ENCODE measurements at regions not wholly inside any gene's neighbourhood (a gene's known extent, or its start where the extent isn't known, plus 50 kb on each side); places are given as distances from the start of the nearest gene placed in this dataset.

GRCh38 chr21:22627911-22628310, 1629.7 kb downstream of the NCAM2 start:
- Mint-ChIP-seq H3K36me3 (ENCODE audit: low read depth) (no peaks in the 10 kb centered on the region), H3K4me3 (no peak overlapping the region), H3K9me3 (no peaks in the 10 kb centered on the region), H3K27ac (no peak overlapping the region), H3K27me3 (no peaks in the 10 kb centered on the region), H3K4me1 (no peaks in the 10 kb centered on the region)
- ATAC-seq (replicated peaks) = no peak

- Mint-ChIP-seq H3K4me1 (no peaks in the 10 kb centered on the region), H3K27ac (no peak overlapping the region)
These were observed 1632.8 kb downstream of the NCAM2 start for GRCh38 chr21:22630953-22631465.

GRCh38 chr21:22632176-22632575, 1634.0 kb downstream of the NCAM2 start:
- no peak overlapping the region for H3K27ac Mint-ChIP-seq
- ATAC-seq (replicated peaks) = no peak
- H3K9me3 Mint-ChIP-seq = no peaks in the 10 kb centered on the region
- no peak overlapping the region for H3K4me3 Mint-ChIP-seq
- H3K27me3 Mint-ChIP-seq = no peaks in the 10 kb centered on the region
- no peaks in the 10 kb centered on the region for H3K36me3 Mint-ChIP-seq (ENCODE audit: low read depth)
- H3K4me1 Mint-ChIP-seq = no peaks in the 10 kb centered on the region

More at GRCh38 chr21:22630953-22631465, 1632.8 kb downstream of the NCAM2 start:
- H3K9me3 Mint-ChIP-seq = no peaks in the 10 kb centered on the region
- no peaks in the 10 kb centered on the region for H3K27me3 Mint-ChIP-seq
- no peak for ATAC-seq (replicated peaks)
- H3K36me3 Mint-ChIP-seq (ENCODE audit: low read depth) = no peaks in the 10 kb centered on the region
- no peak overlapping the region for H3K4me3 Mint-ChIP-seq

GRCh38 chr21:22649246-22649645, 1651.0 kb downstream of the NCAM2 start:
- Mint-ChIP-seq H3K4me3 (no peak overlapping the region), H3K27ac (no peak overlapping the region), H3K9me3 (peaks cover 7% of the 10 kb centered on the region), H3K27me3 (no peaks in the 10 kb centered on the region), H3K4me1 (no peaks in the 10 kb centered on the region), H3K36me3 (ENCODE audit: low read depth) (no peaks in the 10 kb centered on the region)
- ATAC-seq (replicated peaks) = no peak

GRCh38 chr21:22650226-22650625, 1652.0 kb downstream of the NCAM2 start:
- H3K27ac Mint-ChIP-seq = no peak overlapping the region
- no peaks in the 10 kb centered on the region for H3K4me1 Mint-ChIP-seq
- no peaks in the 10 kb centered on the region for H3K36me3 Mint-ChIP-seq (ENCODE audit: low read depth)
- ATAC-seq (replicated peaks) = no peak
- H3K9me3 Mint-ChIP-seq = peaks cover 7% of the 10 kb centered on the region
- no peak overlapping the region for H3K4me3 Mint-ChIP-seq
- no peaks in the 10 kb centered on the region for H3K27me3 Mint-ChIP-seq

- no peak overlapping the region for H3K27ac Mint-ChIP-seq
These were observed 1659.6 kb downstream of the NCAM2 start for GRCh38 chr21:22657781-22658180.

GRCh38 chr21:22670148-22670547, 1671.9 kb downstream of the NCAM2 start:
- no peaks in the 10 kb centered on the region for H3K4me1 Mint-ChIP-seq
- H3K36me3 Mint-ChIP-seq (ENCODE audit: low read depth) = no peaks in the 10 kb centered on the region
- H3K9me3 Mint-ChIP-seq = peaks cover 2% of the 10 kb centered on the region
- no peak overlapping the region for H3K4me3 Mint-ChIP-seq
- H3K27me3 Mint-ChIP-seq = no peaks in the 10 kb centered on the region
- no peak for ATAC-seq (replicated peaks)
- H3K27ac Mint-ChIP-seq = no peak overlapping the region

More at GRCh38 chr21:22657781-22658180, 1659.6 kb downstream of the NCAM2 start:
- Mint-ChIP-seq H3K27me3 (no peaks in the 10 kb centered on the region), H3K36me3 (ENCODE audit: low read depth) (no peaks in the 10 kb centered on the region), H3K9me3 (peaks cover 3% of the 10 kb centered on the region), H3K4me3 (no peak overlapping the region), H3K4me1 (no peaks in the 10 kb centered on the region)
- no peak for ATAC-seq (replicated peaks)

- no peaks in the 10 kb centered on the region for H3K4me1 Mint-ChIP-seq
- H3K27me3 Mint-ChIP-seq = no peaks in the 10 kb centered on the region
- no peak overlapping the region for H3K27ac Mint-ChIP-seq
- ATAC-seq (replicated peaks) = no peak
- no peaks in the 10 kb centered on the region for H3K36me3 Mint-ChIP-seq (ENCODE audit: low read depth)
- no peak overlapping the region for H3K4me3 Mint-ChIP-seq
- H3K9me3 Mint-ChIP-seq = peaks cover 7% of the 10 kb centered on the region
These were observed 1681.0 kb downstream of the NCAM2 start for GRCh38 chr21:22679207-22679606.

- Mint-ChIP-seq H3K4me3 (no peak overlapping the region), H3K27me3 (no peaks in the 10 kb centered on the region), H3K9me3 (peaks cover 18% of the 10 kb centered on the region), H3K4me1 (no peaks in the 10 kb centered on the region), H3K36me3 (ENCODE audit: low read depth) (no peaks in the 10 kb centered on the region), H3K27ac (no peak overlapping the region)
- ATAC-seq (replicated peaks) = no peak
These were observed 1693.4 kb downstream of the NCAM2 start for GRCh38 chr21:22691658-22692057.

- H3K36me3 Mint-ChIP-seq (ENCODE audit: low read depth) = no peaks in the 10 kb centered on the region
- H3K27me3 Mint-ChIP-seq = no peaks in the 10 kb centered on the region
- peaks cover 3% of the 10 kb centered on the region for H3K9me3 Mint-ChIP-seq
- no peak overlapping the region for H3K4me3 Mint-ChIP-seq
- no peak overlapping the region for H3K27ac Mint-ChIP-seq
- no peaks in the 10 kb centered on the region for H3K4me1 Mint-ChIP-seq
- no peak for ATAC-seq (replicated peaks)
These were observed 1705.3 kb downstream of the NCAM2 start for GRCh38 chr21:22703521-22703920.

- no peak overlapping the region for H3K4me3 Mint-ChIP-seq
These were observed 1712.5 kb downstream of the NCAM2 start for GRCh38 chr21:22710721-22711120.

GRCh38 chr21:22711636-22712035, 1713.4 kb downstream of the NCAM2 start:
- H3K27me3 Mint-ChIP-seq = no peaks in the 10 kb centered on the region
- no peak overlapping the region for H3K27ac Mint-ChIP-seq
- no peaks in the 10 kb centered on the region for H3K36me3 Mint-ChIP-seq (ENCODE audit: low read depth)
- ATAC-seq (replicated peaks) = no peak
- H3K4me1 Mint-ChIP-seq = no peaks in the 10 kb centered on the region
- H3K4me3 Mint-ChIP-seq = no peak overlapping the region
- H3K9me3 Mint-ChIP-seq = peaks cover 6% of the 10 kb centered on the region

More at GRCh38 chr21:22710721-22711120, 1712.5 kb downstream of the NCAM2 start:
- H3K36me3 Mint-ChIP-seq (ENCODE audit: low read depth) = no peaks in the 10 kb centered on the region
- no peak for ATAC-seq (replicated peaks)
- no peaks in the 10 kb centered on the region for H3K9me3 Mint-ChIP-seq
- H3K27me3 Mint-ChIP-seq = no peaks in the 10 kb centered on the region
- H3K4me1 Mint-ChIP-seq = no peaks in the 10 kb centered on the region
- no peak overlapping the region for H3K27ac Mint-ChIP-seq

GRCh38 chr21:22725436-22725835, 1727.2 kb downstream of the NCAM2 start:
- Mint-ChIP-seq H3K27me3 (no peaks in the 10 kb centered on the region), H3K27ac (no peak overlapping the region), H3K36me3 (ENCODE audit: low read depth) (no peaks in the 10 kb centered on the region), H3K9me3 (peaks cover 9% of the 10 kb centered on the region), H3K4me1 (peaks cover 5% of the 10 kb centered on the region), H3K4me3 (no peak overlapping the region)
- ATAC-seq (replicated peaks) = peak; percentile 37

- ATAC-seq (replicated peaks) = no peak
- Mint-ChIP-seq H3K9me3 (peaks cover 14% of the 10 kb centered on the region), H3K27ac (no peak overlapping the region), H3K4me1 (peaks cover 5% of the 10 kb centered on the region), H3K36me3 (ENCODE audit: low read depth) (no peaks in the 10 kb centered on the region), H3K27me3 (no peaks in the 10 kb centered on the region), H3K4me3 (no peak overlapping the region)
These were observed 1729.9 kb downstream of the NCAM2 start for GRCh38 chr21:22728091-22728490.

- H3K4me1 Mint-ChIP-seq = no peaks in the 10 kb centered on the region
- no peak for ATAC-seq (replicated peaks)
- H3K27ac Mint-ChIP-seq = no peak overlapping the region
- no peaks in the 10 kb centered on the region for H3K27me3 Mint-ChIP-seq
- no peaks in the 10 kb centered on the region for H3K9me3 Mint-ChIP-seq
- H3K36me3 Mint-ChIP-seq (ENCODE audit: low read depth) = no peaks in the 10 kb centered on the region
- no peak overlapping the region for H3K4me3 Mint-ChIP-seq
These were observed 1744.9 kb downstream of the NCAM2 start for GRCh38 chr21:22743085-22743484.

GRCh38 chr21:22754746-22755145, 1756.5 kb downstream of the NCAM2 start:
- Mint-ChIP-seq H3K9me3 (no peaks in the 10 kb centered on the region), H3K27me3 (no peaks in the 10 kb centered on the region), H3K4me3 (no peak overlapping the region), H3K4me1 (no peaks in the 10 kb centered on the region), H3K36me3 (ENCODE audit: low read depth) (no peaks in the 10 kb centered on the region), H3K27ac (no peak overlapping the region)
- ATAC-seq (replicated peaks) = no peak

All from activated T-helper 17 cell treated with anti-CD3 and anti-CD28 coated beads, Interleukin-2, amount 50 U/mL, for 72 hours (primary cell).